ENCODE measurements at regions not wholly inside any gene's neighbourhood (a gene's known extent, or its start where the extent isn't known, plus 50 kb on each side); places are given as distances from the start of the nearest gene placed in this dataset.
A peak's percentile ranks its signal among the peaks of the same experiment; 100 is the strongest.

DNA sequence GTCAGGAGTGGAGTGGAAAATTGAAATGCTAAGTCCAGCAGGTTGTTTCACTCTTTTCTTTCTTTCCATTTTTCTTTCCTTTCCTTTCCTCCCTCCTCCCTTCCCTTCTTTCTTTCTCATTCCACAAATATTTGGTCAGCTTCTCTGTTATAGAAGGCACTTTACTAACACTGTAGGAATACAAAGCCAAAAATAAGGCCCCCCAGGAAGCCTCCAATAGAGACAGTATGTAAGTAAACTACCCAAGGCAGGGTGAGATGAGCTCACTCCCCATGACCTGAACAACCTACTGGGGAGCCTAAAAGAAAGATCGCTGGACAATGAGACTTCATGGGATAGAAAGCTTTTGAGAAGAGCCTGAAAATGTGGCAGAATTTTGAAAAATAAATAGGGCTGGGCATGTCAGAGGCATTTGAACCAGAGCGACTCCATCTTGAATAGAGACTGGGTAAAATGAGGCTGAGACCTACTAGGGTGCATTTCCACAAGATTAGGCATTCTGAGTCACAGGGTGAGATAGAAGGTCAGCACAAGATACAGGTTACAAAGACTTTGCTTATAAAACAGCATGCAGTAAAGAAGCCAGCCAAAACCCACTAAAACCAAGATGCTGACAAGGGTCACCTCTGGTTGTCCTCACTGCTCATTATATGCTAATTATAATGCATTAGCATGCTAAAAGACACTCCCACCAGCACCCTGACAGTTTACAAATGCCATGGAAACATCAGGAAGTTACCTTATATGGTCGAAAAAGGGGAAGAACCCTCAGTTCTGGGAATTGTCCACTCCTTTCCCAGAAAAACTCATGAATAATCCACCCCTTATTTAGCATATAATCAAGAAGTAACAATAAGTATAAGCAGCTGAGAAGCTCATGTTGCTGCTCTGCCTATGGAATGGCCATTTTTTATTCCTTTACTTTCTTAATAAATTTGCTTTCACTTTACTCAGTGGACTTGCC is 158.9 kb upstream of the EGFLAM start:
- no peak for DNase-seq (ENCODE audit: low read depth)

DNA sequence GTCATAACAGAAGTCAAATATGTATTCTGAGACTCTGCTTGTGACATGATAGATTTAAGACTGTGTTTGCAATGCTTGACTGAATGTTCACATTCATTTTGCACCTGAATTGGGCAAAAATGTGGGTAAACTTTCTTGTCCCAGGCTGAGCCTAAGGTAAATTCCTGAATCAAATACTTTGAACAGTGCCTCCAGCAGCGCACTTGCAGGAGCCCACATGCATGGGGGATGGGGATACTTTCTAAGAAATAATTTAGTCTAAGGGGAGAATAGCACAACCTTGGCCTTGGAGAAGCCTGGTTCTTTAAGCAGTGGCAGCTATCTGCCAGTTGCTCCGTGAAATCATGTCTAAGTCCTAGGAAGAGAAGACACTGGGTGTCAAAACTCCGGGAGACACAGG is 163.5 kb upstream of the EGFLAM start:
- DNase-seq (ENCODE audit: low read depth) = no peak

DNA sequence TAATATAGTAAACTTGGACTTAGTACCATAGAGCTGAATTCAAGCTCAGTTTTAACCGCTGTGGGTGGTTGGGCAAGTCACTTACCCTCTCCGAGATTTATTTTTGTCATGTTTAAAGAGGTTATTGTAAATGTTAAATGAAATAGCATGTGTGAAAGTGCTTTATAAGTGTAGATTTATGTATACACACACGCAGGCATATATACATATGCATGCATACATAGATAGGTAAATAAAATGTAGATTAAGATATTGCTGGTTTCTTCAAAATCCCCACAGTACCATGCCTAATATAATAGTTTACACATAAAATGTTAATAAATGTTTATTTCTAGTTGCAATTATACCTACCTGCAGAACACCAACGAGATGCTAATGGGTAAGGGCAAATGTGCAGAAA is 164.5 kb upstream of the EGFLAM start:
- DNase-seq (ENCODE audit: low read depth) = no peak

DNA sequence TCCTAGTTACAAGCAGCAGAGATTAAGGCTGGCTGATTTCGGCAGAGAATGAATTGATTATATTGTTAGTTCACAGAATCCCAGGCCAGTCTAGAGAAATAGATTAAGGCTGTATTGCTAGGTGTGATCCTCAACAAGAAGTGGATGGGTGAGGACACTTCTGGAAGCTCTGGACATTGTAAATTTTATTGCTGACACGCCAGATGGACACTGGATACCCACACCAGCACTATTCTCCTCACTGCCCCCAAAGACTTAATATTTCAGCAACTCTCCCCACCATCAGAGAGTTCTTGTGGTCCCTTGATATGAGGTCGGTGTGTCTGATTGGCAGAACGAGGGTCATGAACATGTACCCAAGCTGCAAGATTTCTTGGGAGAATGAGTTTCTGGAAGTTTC is 171.6 kb upstream of the EGFLAM start:
- DNase-seq (ENCODE audit: low read depth) = no peak

DNA sequence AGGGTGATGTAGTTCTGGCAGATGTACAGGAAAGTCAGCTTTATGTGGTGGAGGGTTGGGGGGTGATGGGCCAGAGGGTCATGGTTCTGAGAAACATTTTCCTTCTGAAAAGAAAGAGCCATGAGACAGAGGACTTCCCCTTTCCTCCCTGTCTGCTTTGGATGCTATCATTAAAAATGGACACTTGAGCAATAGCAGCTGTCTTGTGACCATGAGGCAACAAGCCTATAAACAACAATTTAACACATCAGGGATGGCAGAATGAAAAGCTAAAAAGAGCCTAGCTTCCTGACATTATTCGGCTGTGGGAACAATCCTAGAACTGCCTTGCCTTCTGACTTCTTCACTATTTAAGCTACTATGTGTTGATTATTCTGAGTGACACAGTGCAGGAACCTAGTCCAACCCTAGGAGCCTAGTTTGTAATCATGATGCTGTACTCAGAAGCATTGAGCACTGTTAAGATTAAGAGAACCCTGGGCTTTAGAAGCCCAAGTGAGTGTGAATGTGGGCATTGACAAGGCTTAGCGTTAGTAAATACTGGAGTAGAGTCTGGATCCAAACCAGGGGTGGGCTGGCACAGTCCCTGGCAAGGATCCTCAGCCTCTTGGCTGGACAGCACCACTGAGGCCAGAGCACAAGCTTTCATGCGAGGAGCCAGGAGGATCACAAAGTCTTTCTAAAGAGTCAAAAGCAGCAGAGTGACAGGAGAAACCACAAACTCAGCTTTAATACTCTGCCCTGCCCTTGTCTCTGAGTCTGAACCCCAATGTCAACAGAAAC is 178.5 kb upstream of the EGFLAM start:
- DNase-seq (ENCODE audit: low read depth) = no peak

DNA sequence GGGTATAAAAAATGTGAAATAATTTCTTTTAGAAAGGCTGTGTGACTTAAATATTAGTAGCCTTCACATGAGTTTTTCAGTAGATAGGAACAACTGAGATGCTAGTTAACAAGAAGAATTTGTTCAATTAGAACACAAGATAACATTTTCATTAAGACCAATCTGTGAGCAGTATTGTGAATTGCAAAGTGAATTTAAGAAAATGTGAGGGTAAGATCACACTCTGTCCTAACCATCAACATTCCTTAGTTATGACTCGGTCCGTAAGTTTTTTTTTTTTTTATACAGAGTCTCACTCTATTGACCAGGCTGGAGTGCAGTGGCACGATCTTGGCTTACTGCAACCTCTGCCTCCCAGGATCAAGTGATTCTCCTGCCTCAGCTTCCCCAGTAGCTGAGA is 180.2 kb upstream of the EGFLAM start:
- DNase-seq (ENCODE audit: low read depth) = peak; percentile 45

DNA sequence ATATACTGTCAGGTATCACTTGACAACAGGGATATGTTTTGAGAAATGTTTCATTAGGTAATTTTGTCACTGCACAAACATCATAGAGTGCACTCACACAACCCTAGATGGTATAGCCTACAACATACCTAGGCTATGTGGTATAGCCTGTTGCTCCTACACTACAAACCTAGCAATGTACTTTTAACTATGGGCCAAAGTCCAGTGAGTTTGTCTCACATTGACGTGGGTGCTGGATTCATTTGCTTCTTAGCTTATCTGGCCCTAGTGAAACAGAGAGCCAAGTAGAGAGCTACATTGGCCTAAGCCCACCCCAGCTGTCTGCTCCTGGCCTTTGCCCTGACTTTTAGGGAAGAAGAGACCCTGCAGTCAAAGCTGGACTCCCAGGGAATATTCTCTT is 180.7 kb upstream of the EGFLAM start:
- no peak for DNase-seq (ENCODE audit: low read depth)

DNA sequence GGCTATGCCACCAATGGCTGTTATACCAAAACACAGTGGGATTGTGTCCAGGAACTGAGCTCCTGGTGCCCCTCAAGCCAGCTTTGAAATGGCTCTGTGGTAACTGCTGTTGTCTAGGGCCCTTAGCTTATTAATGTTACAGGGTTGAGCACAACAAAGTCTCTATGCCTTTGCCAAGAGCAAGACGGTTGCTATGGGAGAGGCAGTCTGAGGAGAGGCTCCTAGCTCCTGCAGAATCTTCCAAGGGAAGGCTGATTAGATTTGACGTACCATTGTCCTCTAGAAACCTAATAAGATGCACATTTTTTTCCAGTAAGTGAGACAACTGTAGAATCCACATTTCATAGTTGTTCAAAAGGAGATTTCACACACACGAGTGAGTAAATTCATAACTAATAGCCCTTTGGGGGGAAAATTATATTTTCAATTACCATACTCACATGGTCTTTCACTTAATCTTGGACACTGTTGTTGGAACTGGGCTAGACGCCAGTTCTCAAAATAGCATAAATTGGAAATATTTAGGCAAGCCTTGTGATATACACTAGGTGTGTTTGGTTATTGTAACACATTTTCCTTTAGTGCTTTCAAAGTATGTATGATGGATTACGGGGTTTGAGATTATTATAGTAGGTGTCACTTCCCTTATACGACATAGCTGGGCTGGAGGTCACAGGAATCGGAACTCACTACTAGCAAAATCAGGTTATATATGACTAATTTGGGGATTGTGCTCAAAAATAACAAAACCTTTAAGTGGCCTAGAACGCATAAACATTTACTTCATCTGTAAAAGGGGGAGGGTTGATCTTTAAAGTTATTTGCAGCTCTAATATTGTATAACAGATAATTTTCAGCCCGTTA is 186.3 kb upstream of the EGFLAM start:
- no peak for DNase-seq (ENCODE audit: low read depth)

DNA sequence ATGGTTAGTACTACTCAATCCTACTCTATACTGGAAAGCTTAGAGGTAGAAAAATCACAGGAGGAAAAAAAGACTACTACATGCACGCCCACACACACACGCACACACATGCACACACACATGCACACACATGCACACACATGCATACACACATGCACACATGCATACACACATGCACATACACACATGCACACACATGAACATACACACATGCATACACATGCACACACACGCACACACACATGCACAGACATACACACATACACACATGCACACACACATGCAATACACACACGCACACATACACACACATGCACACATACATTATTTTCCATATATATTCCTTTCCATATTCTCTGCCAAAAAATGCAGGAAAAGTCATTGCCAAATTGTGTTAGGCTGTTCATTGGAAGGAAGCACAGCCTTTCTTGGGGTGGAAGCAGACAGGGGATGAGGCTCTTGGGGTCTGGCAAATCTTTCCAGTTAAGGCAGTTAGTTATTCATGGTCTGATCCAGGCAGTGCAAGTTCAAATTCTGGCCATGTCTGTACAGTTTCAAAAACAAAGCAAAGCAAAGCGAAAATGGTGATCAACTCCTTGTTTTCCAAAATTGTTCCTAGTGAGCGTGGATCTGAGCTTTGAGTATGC is 187.9 kb upstream of the EGFLAM start:
- DNase-seq (ENCODE audit: low read depth) = no peak

DNA sequence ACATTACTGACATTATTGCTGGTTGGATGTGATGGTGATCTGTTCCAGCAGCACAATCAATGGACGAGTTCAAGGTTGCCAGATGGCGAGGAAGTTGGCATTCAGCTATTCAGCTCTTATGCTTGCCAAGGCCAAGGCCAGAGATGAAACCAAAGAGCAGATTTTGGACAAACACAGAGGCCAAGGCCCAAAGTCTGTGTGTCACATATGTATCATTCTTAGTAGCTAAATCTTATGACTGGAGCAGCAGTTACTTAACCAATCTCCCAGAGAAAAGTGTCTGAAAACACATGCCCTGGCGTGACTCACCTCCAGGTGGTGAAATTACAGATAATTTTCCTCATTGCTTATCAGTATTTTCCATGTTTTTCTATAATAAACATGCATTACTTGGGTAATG is 189.0 kb upstream of the EGFLAM start:
- DNase-seq (ENCODE audit: low read depth) = peak; percentile 5

DNA sequence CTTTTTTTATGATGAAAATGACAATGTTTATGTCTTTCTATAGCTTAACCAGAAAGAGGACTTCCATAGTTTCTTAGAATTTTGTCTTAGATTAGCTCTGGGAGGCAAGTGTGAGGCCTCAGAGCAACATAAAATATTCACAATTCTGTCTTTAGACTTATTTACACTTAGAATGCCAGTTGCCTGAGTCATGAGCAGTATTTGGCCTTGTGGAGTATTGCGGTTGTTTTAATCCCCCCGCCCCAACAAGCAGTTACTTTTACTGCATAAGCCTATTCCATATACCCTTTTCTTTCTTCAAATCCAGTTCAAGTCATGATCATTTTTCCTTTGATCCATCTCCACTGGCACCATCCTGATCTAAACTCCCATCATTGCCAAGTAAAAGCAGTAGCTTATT is 198.0 kb upstream of the EGFLAM start:
- peak; percentile 49 for DNase-seq (ENCODE audit: low read depth)

DNA sequence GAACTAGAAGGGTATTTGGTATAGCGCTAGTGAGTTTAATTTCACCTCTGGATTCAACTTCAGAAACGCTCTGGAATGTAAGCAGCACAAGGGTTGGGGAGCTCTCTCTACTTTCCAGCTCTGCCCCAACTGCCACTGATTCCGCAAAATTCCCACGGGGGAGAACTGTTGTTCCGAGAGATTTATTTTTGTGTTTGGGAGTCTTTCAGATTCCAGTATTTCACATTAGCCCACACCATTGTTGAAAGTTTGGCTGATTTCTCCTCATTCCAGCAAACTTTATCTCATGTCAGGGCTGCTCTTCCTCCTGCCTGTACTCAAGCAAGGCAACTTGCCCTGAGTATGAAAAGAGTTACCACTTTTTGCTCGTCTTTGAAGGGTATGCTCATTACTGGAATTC is 198.5 kb upstream of the EGFLAM start:
- DNase-seq (ENCODE audit: low read depth) = no peak

DNA sequence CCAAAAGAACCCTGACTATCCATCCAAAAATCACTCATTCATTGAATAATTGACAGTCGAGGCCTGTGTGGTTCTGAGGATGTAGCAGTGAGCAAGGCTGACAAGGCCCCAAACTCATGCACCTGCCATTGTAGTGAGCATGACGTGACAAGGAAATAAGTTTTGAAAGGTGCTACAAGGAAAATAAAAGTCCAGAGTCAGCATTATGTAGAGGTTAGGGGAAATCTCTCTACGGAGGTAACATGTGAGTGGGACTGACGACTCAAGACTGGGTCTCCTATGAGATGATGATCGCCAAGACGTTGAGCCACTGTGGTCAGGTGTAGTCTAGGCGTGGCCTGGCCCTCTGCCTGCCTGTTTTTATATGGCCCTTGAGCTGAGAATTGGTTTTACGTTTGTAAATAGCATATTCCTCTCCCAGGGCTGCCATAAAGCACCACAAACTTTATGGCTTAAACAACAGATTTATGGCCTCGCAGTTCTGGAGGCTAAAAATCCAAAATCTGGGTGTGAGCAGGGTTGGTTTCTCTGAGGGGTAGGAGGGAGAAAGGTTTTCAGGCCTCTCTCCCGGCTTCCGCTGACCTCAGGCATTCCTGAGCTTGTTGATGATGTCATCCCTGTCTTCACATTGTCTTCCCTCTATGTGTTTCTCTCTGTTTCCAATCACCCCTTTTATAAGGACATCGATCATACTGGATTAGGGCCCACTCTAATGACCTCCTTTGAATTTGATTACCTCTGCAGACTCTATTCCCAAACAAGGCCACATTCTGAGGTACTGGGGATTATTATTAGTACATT is 206.4 kb upstream of the EGFLAM start:
- DNase-seq (ENCODE audit: low read depth) = peak; percentile 2

DNA sequence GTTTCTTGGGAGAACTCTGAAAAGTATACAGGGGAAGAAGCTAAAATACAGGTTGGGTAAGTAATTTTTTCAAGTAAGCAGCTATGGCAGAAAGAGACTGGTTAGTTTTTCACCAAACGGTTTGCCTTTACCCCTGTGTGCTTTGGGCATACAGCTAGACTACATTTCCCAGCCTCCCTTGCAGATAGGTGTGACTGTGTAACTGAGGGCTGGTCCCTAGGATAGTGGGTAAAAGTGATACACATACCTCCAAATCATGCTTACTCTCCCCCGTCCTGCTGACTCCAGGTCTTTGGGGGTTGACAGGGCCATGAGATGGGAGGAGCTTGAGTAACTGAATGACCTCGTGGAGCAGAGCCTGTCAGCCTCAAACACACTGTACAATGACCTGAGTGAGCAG is 208.6 kb upstream of the GDNF start:
- no peak for DNase-seq (ENCODE audit: low read depth)

DNA sequence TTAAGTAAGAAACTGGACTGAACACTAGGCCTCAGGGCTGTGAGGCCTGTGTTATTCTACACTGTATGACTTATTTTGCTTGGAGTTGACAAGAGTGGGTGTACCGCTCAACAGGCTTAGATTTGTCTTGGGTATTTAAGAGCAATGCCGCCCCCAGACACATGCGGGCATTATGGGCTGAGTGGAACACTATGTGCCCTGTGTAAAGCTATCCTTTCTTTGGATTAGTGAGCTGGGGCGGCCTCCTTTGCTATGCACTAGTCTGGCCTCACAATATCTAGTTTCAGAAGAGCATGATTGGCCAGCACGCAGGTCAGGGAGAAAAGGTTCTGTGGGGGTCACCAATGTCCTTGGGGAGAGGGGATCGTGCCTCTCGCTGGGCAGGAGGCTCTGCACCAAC is 206.3 kb upstream of the GDNF start:
- no peak for DNase-seq (ENCODE audit: low read depth)

DNA sequence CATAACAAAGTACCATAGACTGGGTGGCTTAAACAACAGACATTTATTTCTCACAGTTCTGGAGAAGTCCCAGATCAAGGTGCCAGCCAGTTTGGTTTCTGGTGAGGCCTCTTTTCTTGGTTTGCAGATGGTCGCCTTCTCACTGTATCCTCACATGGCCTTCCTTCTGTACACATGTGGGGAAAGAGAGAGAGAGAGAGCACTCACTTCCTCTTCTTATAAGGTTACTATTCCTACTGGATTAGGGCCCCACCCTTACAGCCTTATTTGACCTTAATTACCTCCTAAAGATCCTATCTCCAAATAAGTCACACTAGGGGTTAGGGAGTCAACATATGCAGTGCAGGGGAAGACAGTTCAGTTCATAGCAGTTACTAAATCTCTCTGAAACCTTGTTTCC is 205.6 kb upstream of the GDNF start:
- no peak for DNase-seq (ENCODE audit: low read depth)

DNA sequence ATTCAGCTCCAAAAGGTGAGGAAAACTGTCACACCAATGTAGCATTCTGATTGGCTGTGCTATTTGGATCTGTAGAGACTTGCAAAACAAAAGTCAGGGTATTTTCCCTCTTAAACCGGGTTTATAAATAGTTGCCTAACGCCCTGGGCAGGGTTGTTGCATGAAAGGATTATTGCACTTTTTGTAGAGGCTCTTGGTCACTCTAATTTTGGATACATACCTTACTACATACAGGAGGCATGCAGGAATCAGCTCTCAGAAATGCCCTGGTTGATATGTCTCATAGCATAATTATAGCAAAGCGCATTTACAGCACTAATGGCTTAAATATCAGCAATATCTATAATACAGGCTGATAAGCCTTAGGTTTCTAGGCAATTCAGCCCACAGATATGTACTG is 200.0 kb upstream of the GDNF start:
- no peak for DNase-seq (ENCODE audit: low read depth)

DNA sequence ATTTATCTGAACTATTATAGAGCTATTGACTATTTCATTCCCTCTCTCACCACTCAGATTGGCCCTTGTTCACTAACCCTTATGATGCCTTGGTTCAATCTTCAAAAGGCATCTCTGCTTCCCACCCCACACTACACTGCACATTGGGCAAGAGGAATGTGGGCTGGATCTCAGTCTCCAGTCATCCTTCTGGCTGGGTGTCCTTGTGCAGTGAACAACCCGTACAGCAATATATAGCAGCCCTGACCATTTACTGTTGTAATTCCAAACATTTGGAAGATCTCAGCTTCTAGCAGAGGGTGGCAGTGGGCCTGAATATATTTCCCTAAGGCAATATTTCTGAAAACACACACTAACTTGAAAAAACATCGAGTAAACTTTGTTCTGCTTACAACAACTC is 199.2 kb upstream of the GDNF start:
- DNase-seq (ENCODE audit: low read depth) = no peak

DNA sequence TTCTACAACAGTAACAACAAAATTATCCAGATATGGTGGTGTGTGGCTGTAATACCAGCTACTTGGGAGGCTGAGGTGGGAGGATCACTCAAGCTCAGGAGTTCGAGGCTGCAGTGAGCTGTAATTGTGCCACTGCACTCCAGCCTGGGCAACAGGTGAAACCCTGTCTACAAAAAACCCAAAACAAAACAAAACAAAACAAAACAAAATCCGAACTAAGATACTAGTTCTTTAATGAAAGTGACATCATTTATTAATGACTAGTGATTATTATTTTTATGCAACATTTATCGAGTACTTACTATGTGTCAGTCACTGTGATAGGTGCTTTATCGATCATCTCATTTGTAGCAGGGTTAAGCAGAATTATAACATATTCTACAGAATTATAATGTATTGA is 196.9 kb upstream of the GDNF start:
- DNase-seq (ENCODE audit: low read depth) = no peak

DNA sequence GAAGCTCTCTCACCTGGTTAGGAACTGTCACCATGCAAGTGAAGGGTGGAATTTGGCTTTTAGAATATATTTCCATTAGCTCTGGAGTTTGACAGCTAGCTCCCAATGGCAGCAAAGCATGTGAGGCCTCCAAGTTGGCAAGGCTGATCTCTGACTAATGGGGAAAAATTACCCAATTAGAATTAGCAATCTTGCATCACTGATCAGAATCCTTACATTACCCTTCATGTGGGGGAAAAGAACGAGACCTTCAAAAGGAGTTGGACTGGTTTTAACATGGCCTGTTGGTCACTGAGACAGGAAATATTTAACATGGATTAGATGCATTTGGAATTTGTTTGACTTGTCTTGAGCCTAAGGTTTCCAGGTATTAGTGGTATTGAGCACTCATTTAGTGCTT is 192.3 kb upstream of the GDNF start:
- DNase-seq (ENCODE audit: low read depth) = no peak

DNA sequence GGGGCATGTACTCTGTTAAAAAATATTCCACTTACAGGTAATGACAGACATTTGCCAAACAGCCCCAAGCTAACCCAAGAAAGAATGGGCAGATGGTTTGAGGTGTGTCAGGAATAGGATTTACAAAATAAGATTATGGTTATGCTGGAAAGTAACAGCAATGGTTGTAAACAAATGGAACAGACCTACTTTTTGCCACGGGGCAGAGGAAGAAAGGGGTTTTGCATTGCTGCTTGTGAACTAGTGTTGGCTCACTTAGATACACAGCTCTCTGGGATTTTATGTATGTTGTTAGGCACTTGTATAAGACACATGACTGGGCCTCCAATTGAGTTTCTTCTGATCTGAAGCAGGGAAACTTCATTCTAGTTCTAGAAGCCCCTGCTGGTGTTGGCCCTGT is 191.5 kb upstream of the GDNF start:
- no peak for DNase-seq (ENCODE audit: low read depth)
